B cell (primary cell): ENCODE measurements at regions not wholly inside any gene's neighbourhood (a gene's known extent, or its start where the extent isn't known, plus 50 kb on each side); places are given as distances from the start of the nearest gene placed in this dataset.

ENCODE experiments used
- EZH2 ChIP-seq: IDR thresholded peaks from 2 replicates; pipeline ENCODE4 v1.6.1; 2012; ENCODE audit warnings: borderline replicate concordance, low read depth, mild to moderate bottlenecking, moderate library complexity, low read length; ENCODE audit not compliant: insufficient read depth, poor library complexity, severe bottlenecking
- TF ChIP-seq, protein P1 (sequence below): fragments of 200-600 bp; IDR thresholded peaks from one replicate; pipeline ENCODE4 v1.8.0; 2022; ENCODE audit warnings: antibody characterized with exemption, mild to moderate bottlenecking

DNA sequence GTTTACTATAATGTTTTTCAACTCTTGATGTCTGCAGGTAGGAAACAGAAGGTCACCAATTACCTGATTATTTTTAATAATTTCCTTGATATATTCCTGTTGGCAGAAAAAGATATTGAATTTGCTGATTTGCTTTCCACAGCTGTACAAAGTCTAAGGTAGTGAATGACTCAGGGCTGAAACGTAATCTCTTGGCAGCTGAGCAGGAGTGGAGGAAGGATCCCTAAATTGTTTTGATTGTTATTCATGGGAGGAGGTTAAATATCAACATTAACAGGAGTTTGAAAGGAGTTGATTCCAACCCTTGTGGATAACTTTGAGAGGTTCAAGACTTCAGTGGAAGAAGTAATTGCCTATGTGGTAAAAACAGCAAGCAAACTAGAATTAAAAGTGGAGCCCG is 345.2 kb upstream of the SLC8A1 start:
- TF ChIP-seq, protein P1, sequence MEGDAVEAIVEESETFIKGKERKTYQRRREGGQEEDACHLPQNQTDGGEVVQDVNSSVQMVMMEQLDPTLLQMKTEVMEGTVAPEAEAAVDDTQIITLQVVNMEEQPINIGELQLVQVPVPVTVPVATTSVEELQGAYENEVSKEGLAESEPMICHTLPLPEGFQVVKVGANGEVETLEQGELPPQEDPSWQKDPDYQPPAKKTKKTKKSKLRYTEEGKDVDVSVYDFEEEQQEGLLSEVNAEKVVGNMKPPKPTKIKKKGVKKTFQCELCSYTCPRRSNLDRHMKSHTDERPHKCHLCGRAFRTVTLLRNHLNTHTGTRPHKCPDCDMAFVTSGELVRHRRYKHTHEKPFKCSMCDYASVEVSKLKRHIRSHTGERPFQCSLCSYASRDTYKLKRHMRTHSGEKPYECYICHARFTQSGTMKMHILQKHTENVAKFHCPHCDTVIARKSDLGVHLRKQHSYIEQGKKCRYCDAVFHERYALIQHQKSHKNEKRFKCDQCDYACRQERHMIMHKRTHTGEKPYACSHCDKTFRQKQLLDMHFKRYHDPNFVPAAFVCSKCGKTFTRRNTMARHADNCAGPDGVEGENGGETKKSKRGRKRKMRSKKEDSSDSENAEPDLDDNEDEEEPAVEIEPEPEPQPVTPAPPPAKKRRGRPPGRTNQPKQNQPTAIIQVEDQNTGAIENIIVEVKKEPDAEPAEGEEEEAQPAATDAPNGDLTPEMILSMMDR: no peak
- TF ChIP-seq EZH2: no peak
